Ovary (tissue), 3 donors: ENCODE measurements at regions not wholly inside any gene's neighbourhood (a gene's known extent, or its start where the extent isn't known, plus 50 kb on each side); places are given as distances from the start of the nearest gene placed in this dataset.

Source experiments
- CTCF ChIP-seq, 3 donors: fragments of 450-650 bp in 2 of 3; fragments of 200-600 bp in 1 of 3; IDR thresholded peaks; one replicate each; pipeline versions ENCODE4 v1.5.1 to v1.8.0; 2016 to 2022; ENCODE audit warnings: antibody characterized with exemption in 3 of 3, mild to moderate bottlenecking in 1 of 3
- EP300 ChIP-seq: sonication (generic); formaldehyde crosslinking; IDR thresholded peaks from one replicate; pipeline ENCODE4 v1.6.1; 2017; ENCODE audit warnings: antibody characterized with exemption
- POLR2A ChIP-seq: fragments of 450-650 bp; IDR thresholded peaks from one replicate; pipeline ENCODE4 v1.6.1; 2017; ENCODE audit warnings: antibody characterized with exemption, mild to moderate bottlenecking, moderate library complexity
- donor health status: DM: no; HTN: no; CAD: no.

DNA sequence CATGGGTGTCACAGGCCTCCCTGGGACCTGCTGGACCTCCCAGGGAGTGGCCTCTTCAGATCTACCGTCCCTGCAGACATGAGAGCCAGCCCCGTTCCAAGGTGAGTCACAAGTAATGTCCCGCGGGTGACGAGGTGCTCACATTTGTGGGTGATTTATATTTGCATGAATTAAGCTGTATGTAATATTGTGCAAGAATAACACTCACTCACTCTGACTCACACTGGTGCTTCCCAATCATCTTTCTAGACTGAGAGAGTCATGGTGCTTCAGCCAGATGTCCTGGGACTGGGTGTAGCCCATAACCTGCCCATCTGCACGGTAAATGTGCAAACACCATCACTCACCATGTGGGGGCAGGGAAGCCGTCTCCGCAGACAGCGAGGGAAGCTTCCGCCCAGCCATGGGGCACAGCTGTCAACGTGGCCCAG, 347.5 kb upstream of the SALL3 start:
- TF ChIP-seq CTCF (IDR thresholded peaks at IDR 0.05) (no peak), POLR2A (no peak), EP300 (no peak)
